ENCODE measurements at regions not wholly inside any gene's neighbourhood (a gene's known extent, or its start where the extent isn't known, plus 50 kb on each side); places are given as distances from the start of the nearest gene placed in this dataset.

DNA sequence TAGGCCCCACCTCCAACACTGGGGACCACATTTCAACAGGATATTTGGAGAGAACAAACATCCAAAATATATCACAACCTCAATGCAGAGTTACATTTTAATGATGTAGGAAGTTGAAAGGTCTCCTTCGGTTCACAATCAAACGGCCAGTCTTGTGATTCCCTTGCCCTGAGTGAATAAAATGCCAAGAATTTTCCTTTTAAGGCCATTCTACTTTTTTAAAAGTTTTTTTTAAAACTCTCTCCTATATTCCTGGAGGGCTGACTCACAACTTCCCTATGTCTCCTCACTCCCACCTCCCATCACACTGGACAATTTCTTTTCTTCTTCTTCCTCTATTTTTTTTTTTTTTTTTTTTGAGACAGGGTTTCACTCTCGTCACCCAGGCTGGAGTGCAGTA lies 693.6 kb upstream of the AUTS2 start:
- no peak overlapping the region for H3K27ac Mint-ChIP-seq
- H3K36me3 Mint-ChIP-seq, result no peaks in the 10 kb centered on the region
- no peaks in the 10 kb centered on the region for H3K4me1 Mint-ChIP-seq (ENCODE audit: unreplicated experiment)
- TF ChIP-seq, protein P1, sequence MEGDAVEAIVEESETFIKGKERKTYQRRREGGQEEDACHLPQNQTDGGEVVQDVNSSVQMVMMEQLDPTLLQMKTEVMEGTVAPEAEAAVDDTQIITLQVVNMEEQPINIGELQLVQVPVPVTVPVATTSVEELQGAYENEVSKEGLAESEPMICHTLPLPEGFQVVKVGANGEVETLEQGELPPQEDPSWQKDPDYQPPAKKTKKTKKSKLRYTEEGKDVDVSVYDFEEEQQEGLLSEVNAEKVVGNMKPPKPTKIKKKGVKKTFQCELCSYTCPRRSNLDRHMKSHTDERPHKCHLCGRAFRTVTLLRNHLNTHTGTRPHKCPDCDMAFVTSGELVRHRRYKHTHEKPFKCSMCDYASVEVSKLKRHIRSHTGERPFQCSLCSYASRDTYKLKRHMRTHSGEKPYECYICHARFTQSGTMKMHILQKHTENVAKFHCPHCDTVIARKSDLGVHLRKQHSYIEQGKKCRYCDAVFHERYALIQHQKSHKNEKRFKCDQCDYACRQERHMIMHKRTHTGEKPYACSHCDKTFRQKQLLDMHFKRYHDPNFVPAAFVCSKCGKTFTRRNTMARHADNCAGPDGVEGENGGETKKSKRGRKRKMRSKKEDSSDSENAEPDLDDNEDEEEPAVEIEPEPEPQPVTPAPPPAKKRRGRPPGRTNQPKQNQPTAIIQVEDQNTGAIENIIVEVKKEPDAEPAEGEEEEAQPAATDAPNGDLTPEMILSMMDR (conservative IDR thresholded peaks at IDR 0.05), result no peak
- DNase-seq (ENCODE audit: extremely low spot score, unreplicated experiment), result no peak
- no peak overlapping the region for H3K4me3 Mint-ChIP-seq
- peaks cover 7% of the 10 kb centered on the region for H3K9me3 Mint-ChIP-seq
- peaks cover 3% of the 10 kb centered on the region for H3K27me3 Mint-ChIP-seq

DNA sequence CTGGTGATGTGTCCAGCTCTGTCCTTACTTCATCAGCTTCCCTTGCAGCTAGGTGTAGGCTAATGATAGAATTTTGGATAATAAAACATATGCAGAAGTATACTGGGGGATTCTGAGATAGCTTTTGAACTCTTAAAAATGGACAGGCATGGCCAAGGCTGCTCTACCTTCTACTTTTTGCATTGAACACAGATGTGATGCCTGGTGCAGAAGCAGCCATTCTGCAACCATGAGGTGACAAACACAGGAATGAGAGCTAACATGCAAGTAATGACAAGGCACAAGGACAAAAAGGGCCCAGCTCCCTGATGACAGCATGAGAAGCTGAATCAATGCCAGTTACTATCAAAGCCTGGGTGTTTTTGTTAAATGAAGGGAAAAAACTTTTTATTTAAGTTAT lies 686.5 kb upstream of the AUTS2 start:
- Mint-ChIP-seq H3K27me3 (peaks cover 2% of the 10 kb centered on the region), H3K4me1 (ENCODE audit: unreplicated experiment) (no peaks in the 10 kb centered on the region), H3K9me3 (no peaks in the 10 kb centered on the region), H3K36me3 (no peaks in the 10 kb centered on the region), H3K27ac (no peak overlapping the region), H3K4me3 (no peak overlapping the region)
- no peak for DNase-seq (ENCODE audit: extremely low spot score, unreplicated experiment)
- TF ChIP-seq, protein P1 (conservative IDR thresholded peaks at IDR 0.05), result no peak

DNA sequence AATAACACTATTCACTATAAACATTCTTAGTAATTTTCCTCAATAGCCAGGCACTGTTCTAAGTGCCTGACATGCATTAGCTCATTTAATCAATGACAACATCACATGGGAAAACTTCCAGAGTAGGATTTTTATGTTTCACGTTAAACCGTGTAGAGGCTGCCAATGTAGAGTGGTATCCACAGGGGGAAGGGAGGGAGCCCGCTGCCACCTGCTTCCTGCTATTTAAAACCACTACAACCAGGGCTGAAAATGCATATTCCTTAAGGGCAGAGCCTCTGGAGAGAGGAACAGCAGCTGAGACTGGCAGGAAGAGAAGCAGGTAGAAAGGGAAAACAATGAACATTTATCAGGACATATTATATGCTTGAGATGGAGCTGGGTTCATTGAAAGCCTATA lies 684.3 kb upstream of the AUTS2 start:
- Mint-ChIP-seq H3K27ac (no peak overlapping the region), H3K4me3 (no peak overlapping the region), H3K4me1 (ENCODE audit: unreplicated experiment) (no peaks in the 10 kb centered on the region), H3K9me3 (peaks cover 8% of the 10 kb centered on the region), H3K27me3 (no peaks in the 10 kb centered on the region), H3K36me3 (no peaks in the 10 kb centered on the region)
- TF ChIP-seq, protein P1 (conservative IDR thresholded peaks at IDR 0.05), result no peak
- DNase-seq (ENCODE audit: extremely low spot score, unreplicated experiment), result no peak

DNA sequence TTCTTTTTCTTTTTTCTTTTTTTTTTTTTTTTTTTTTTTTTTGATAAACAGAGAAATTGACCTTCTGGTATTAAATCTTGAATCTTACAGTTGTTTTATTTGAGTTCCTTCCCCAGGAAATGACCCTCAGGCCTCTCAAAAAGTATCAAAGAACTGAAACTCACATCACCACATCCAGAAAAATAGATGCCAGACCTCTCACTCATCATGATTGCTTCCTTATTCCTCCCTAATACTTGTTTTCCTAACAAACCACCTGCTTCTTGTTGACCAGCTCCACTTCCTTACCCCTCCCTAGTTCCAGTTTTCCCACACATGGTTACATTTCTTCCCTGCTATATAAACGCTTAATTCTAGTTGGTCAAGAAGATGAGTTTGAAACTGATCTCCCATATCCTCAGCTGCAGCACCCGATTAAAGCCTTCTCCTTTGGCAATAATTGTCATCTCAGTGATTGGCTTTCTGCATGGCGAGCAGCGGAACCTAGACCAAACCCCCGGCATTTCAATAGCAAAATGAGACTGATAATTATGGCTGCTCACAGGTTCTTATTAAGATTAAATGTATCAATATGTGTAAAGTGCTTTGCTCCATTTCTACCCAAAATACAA lies 681.1 kb upstream of the AUTS2 start:
- no peak for DNase-seq (ENCODE audit: extremely low spot score, unreplicated experiment)
- Mint-ChIP-seq H3K27me3 (no peaks in the 10 kb centered on the region), H3K9me3 (peaks cover 18% of the 10 kb centered on the region), H3K4me3 (no peak overlapping the region), H3K36me3 (no peaks in the 10 kb centered on the region), H3K4me1 (ENCODE audit: unreplicated experiment) (no peaks in the 10 kb centered on the region), H3K27ac (no peak overlapping the region)
- TF ChIP-seq, protein P1 (conservative IDR thresholded peaks at IDR 0.05), result no peak

DNA sequence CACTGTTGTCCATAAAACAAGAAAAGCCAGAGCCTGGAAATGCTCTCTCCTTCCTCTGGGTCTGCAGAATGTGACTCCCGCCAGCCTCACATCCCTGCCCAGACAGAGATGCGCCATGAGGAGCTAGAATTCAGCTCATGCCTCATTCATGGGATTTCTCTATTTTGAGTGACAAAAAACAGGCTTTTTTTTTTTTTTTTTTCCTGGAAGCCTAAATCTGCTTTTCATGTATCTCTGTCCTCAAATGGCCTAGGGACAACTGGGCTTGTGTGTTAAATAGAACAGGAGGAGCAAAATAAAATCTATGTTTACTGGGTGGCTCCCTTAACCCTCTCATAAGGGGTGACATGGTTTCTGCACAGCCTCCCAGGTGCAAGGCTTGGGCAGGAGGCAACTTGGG lies 679.7 kb upstream of the AUTS2 start:
- Mint-ChIP-seq H3K27ac (no peak overlapping the region), H3K9me3 (peaks cover 18% of the 10 kb centered on the region)

More for the DNA sequence above, 679.7 kb upstream of the AUTS2 start:
- H3K27me3 Mint-ChIP-seq, result peaks cover 3% of the 10 kb centered on the region
- no peaks in the 10 kb centered on the region for H3K36me3 Mint-ChIP-seq
- H3K4me3 Mint-ChIP-seq, result no peak overlapping the region
- TF ChIP-seq, protein P1 (conservative IDR thresholded peaks at IDR 0.05), result no peak
- no peak for DNase-seq (ENCODE audit: extremely low spot score, unreplicated experiment)
- no peaks in the 10 kb centered on the region for H3K4me1 Mint-ChIP-seq (ENCODE audit: unreplicated experiment)

Measured in type B pancreatic cell (in vitro differentiated cells).